ENCODE measurements at regions not wholly inside any gene's neighbourhood (a gene's known extent, or its start where the extent isn't known, plus 50 kb on each side); places are given as distances from the start of the nearest gene placed in this dataset.

GRCh38 chr13:71242201-71242600, 624.8 kb downstream of the DACH1 start:
- Histone ChIP-seq H3K9me3 (no peaks in the 10 kb centered on the region), H3K27ac (no peak overlapping the region), H3K4me1 (no peaks in the 10 kb centered on the region), H3K4me3 (no peak overlapping the region), H3K36me3 (replicated peaks in 1 of 2; ENCODE audit: insufficient read depth in 1 of 2, low read depth in 2 of 2) (no peaks in the 10 kb centered on the region), H3K27me3 (no peaks in the 10 kb centered on the region)
- WGBS, 2 donors: 46 to 48% methylated on average over 4 of the region's 4 CpGs
- ATAC-seq (no peak), DNase-seq (no peak)
- TF ChIP-seq POLR2A (IDR thresholded peaks at IDR 0.05) (no peak), CTCF (IDR thresholded peaks at IDR 0.05) (no peak)
- intact Hi-C loops (cut with DNase I): no loop called here

- Histone ChIP-seq H3K4me3 (no peak overlapping the region), H3K4me1 (no peaks in the 10 kb centered on the region), H3K36me3 (replicated peaks in 1 of 2; ENCODE audit: insufficient read depth in 1 of 2, low read depth in 2 of 2) (no peaks in the 10 kb centered on the region), H3K27me3 (no peaks in the 10 kb centered on the region), H3K9me3 (no peaks in the 10 kb centered on the region), H3K27ac (no peak overlapping the region)
- intact Hi-C loops (cut with DNase I): no loop called here
- ATAC-seq (no peak), DNase-seq (no peak)
- 38 to 42% methylated on average over 1 of the region's 1 CpG for WGBS, 2 donors
- TF ChIP-seq CTCF (IDR thresholded peaks at IDR 0.05) (peak in 6 of 7 experiments; percentile 22 to 37 (median 26)), POLR2A (IDR thresholded peaks at IDR 0.05) (no peak)
Observed at GRCh38 chr13:71240911-71241310, 626.1 kb downstream of the DACH1 start.

DNA sequence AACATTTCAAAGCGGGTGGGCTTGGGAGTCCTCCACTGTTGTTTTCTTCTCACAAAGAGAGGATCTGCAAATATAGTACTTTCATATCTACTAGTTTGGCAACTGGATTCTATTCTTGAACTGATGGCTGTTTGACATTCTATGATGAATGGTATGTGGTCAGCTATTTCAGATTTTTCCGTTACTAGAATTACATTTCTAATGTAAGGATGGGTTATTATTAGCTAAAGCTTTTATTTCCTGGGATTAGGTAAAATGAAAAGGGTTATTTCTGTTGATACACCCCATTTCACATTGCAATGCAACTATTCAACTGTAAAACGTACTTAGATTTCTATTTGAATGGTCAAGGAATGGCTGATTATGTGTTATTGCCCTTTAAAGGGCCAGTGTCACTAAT, 629.7 kb downstream of the DACH1 start:
- no peaks in the 10 kb centered on the region for H3K4me1 ChIP-seq
- no peaks in the 10 kb centered on the region for H3K36me3 ChIP-seq (replicated peaks in 1 of 2; ENCODE audit: insufficient read depth in 1 of 2, low read depth in 2 of 2)
- ATAC-seq (no peak), DNase-seq (no peak)
- WGBS, 2 donors: 57 to 63% methylated on average over 3 of the region's 3 CpGs
- H3K4me3 ChIP-seq: no peak overlapping the region
- no peak overlapping the region for H3K27ac ChIP-seq
- no peaks in the 10 kb centered on the region for H3K9me3 ChIP-seq
- intact Hi-C loops (cut with DNase I): no loop called here
- TF ChIP-seq POLR2A (IDR thresholded peaks at IDR 0.05) (no peak), CTCF (IDR thresholded peaks at IDR 0.05) (no peak)
- no peaks in the 10 kb centered on the region for H3K27me3 ChIP-seq

DNA sequence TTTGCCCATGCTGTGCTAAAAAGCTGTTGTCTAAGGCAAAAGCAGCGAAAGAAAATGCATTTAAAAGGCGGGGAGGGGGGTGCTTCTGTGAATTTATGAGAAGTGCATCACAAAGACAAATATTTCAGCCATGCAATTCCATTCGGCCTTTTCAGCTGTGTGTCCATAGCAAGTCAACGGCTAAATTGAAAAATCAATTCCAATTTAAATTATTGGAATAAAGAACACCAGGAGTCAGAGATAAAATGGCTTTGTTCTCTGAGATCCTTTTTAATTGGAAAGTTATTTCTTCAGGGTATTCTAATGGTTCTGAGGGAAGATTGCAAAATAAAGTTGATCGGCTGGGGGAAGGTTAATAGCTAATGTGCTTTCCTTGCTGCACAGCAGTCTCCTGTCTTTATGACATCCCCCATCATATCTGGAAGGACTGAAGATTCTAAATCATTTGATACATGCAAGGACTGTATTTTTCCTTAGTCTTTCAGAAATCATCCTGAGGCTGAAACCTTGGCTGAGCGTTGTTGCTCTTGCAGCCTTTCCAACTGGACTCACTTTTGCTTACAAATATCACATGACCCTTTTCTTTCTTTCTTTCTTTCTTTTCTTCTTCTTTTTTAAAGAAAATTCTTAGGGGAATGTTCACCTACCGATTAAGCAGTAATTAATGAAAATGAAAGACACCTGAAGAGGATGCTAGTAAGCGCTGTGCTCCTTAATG, 647.1 kb downstream of the DACH1 start:
- no peak overlapping the region for H3K4me3 ChIP-seq
- no peaks in the 10 kb centered on the region for H3K9me3 ChIP-seq
- TF ChIP-seq CTCF (IDR thresholded peaks at IDR 0.05): no peak
- TF ChIP-seq POLR2A (IDR thresholded peaks at IDR 0.05): no peak
- 70 to 74% methylated on average over 8 of the region's 8 CpGs for WGBS, 2 donors
- no peaks in the 10 kb centered on the region for H3K27me3 ChIP-seq
- H3K27ac ChIP-seq: no peak overlapping the region
- DNase-seq (no peak), ATAC-seq (no peak)
- intact Hi-C loops (cut with DNase I): no loop called here
- no peaks in the 10 kb centered on the region for H3K36me3 ChIP-seq (replicated peaks in 1 of 2; ENCODE audit: insufficient read depth in 1 of 2, low read depth in 2 of 2)
- no peaks in the 10 kb centered on the region for H3K4me1 ChIP-seq

- TF ChIP-seq POLR2A (IDR thresholded peaks at IDR 0.05): no peak
- TF ChIP-seq CTCF (IDR thresholded peaks at IDR 0.05): peak in 4 of 7 experiments; percentile 10 to 31 (median 21)
- Histone ChIP-seq H3K9me3 (no peaks in the 10 kb centered on the region), H3K4me3 (no peak overlapping the region), H3K36me3 (replicated peaks in 1 of 2; ENCODE audit: insufficient read depth in 1 of 2, low read depth in 2 of 2) (no peaks in the 10 kb centered on the region), H3K27me3 (no peaks in the 10 kb centered on the region), H3K4me1 (no peaks in the 10 kb centered on the region), H3K27ac (no peak overlapping the region)
- DNase-seq (no peak), ATAC-seq (no peak)
- 31 to 38% methylated on average over 3 of the region's 3 CpGs for WGBS, 2 donors
- intact Hi-C loops (cut with DNase I): no loop called here
Observed at GRCh38 chr13:71218960-71219359, 648.0 kb downstream of the DACH1 start.
